ENCODE measurements at regions not wholly inside any gene's neighbourhood (a gene's known extent, or its start where the extent isn't known, plus 50 kb on each side); places are given as distances from the start of the nearest gene placed in this dataset.

DNA sequence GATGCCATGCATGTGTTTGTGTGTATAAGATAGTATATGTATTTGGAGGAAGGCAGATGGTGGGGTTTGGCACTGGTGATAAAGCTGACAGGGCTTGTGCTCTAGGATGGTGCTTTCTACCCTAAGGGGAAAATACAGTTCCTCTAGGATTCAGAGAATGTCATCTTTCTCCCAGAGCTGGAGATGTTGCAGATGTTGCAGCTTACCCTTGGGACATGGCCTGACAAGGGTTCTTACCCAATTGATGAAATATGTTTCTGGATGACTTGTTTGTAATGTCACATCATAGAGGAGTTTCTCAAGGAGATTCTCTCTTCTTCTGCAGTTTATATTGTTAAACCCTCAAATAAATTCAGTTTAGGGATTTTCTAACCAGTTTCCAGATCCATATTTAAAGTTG, 52.5 kb upstream of the PITX2 start:
- H3K9me3 ChIP-seq (ENCODE audit: control insufficient read depth, low read depth, low read length): no peaks in the 10 kb centered on the region
- no peak for FAIRE-seq
- no peak overlapping the region for H2AFZ ChIP-seq (ENCODE audit: control insufficient read depth, low read length)
- H3K27ac ChIP-seq (ENCODE audit: control insufficient read depth, insufficient read depth, low read length): no peak overlapping the region
- no peaks in the 10 kb centered on the region for H3K79me2 ChIP-seq (ENCODE audit: control insufficient read depth, insufficient read depth, low read length)
- no peaks in the 10 kb centered on the region for H3K36me3 ChIP-seq (ENCODE audit: control insufficient read depth in 2 of 2, extremely low read depth in 1 of 2, insufficient read depth in 2 of 2, low read length in 2 of 2)
- no peak overlapping the region for H3K9ac ChIP-seq (ENCODE audit: control insufficient read depth, extremely low read depth, insufficient read depth, low read length)
- no peak for DNase-seq (ENCODE audit: low read depth, low spot score)
- H3K4me3 ChIP-seq (ENCODE audit: control insufficient read depth in 2 of 3, extremely low read depth in 1 of 3, insufficient read depth in 2 of 3, low read depth in 1 of 3, low read length in 3 of 3): no peak overlapping the region
- no peaks in the 10 kb centered on the region for H4K20me1 ChIP-seq (ENCODE audit: control insufficient read depth, extremely low read depth, insufficient read depth, low read length)
- no peaks in the 10 kb centered on the region for H3K4me1 ChIP-seq (ENCODE audit: control insufficient read depth, extremely low read depth, insufficient read depth, low read length)
- H3K4me2 ChIP-seq (ENCODE audit: control insufficient read depth, extremely low read depth, insufficient read depth, low read depth, low read length): no peak overlapping the region
- dilution Hi-C loops (cut with MboI; ENCODE audit: extremely low pct_ligation_motif_present, low sequenced_read_pairs): no loop called here
- no peaks in the 10 kb centered on the region for H3K9me1 ChIP-seq (ENCODE audit: control insufficient read depth, extremely low read depth, insufficient read depth, low read length)
- no peaks in the 10 kb centered on the region for H3K27me3 ChIP-seq (ENCODE audit: control insufficient read depth, extremely low read depth, insufficient read depth, low read length)
- TF ChIP-seq EZH2 (IDR thresholded peaks at IDR 0.05; ENCODE audit: low read length): no peak
- TF ChIP-seq, protein P1, sequence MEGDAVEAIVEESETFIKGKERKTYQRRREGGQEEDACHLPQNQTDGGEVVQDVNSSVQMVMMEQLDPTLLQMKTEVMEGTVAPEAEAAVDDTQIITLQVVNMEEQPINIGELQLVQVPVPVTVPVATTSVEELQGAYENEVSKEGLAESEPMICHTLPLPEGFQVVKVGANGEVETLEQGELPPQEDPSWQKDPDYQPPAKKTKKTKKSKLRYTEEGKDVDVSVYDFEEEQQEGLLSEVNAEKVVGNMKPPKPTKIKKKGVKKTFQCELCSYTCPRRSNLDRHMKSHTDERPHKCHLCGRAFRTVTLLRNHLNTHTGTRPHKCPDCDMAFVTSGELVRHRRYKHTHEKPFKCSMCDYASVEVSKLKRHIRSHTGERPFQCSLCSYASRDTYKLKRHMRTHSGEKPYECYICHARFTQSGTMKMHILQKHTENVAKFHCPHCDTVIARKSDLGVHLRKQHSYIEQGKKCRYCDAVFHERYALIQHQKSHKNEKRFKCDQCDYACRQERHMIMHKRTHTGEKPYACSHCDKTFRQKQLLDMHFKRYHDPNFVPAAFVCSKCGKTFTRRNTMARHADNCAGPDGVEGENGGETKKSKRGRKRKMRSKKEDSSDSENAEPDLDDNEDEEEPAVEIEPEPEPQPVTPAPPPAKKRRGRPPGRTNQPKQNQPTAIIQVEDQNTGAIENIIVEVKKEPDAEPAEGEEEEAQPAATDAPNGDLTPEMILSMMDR (optimal IDR thresholded peaks at IDR 0.05 in 1 of 3, IDR thresholded peaks at IDR 0.05 in 1 of 3, conservative IDR thresholded peaks at IDR 0.05 in 1 of 3; ENCODE audit: extremely low read depth in 1 of 3, insufficient read depth in 2 of 3, low read length in 3 of 3): no peak

DNA sequence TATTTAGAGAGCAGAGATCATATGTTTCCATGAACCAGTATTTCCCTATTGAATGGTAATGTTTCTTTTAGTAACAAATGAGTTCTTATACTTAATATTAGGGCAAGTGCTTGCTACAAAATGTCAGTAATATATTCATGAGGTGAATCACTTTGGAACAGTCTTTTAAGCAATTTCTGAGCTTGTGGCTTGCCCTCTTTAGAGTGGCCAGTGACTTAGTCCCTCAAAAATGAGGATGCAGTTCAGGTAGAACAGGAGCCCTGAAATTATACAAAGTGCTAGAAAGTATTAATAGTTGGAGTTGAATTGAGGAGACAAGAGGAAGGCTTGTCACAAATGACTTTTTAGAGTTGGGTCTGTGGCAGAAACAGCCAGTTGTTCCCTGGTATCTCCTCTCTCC, 53.4 kb upstream of the PITX2 start:
- TF ChIP-seq EZH2 (IDR thresholded peaks at IDR 0.05; ENCODE audit: low read length): no peak
- TF ChIP-seq, protein P1 (optimal IDR thresholded peaks at IDR 0.05 in 1 of 3, IDR thresholded peaks at IDR 0.05 in 1 of 3, conservative IDR thresholded peaks at IDR 0.05 in 1 of 3; ENCODE audit: extremely low read depth in 1 of 3, insufficient read depth in 2 of 3, low read length in 3 of 3): no peak
- no peak overlapping the region for H3K9ac ChIP-seq (ENCODE audit: control insufficient read depth, extremely low read depth, insufficient read depth, low read length)
- H3K27ac ChIP-seq (ENCODE audit: control insufficient read depth, insufficient read depth, low read length): no peak overlapping the region
- no peaks in the 10 kb centered on the region for H3K9me3 ChIP-seq (ENCODE audit: control insufficient read depth, low read depth, low read length)
- no peak overlapping the region for H3K4me2 ChIP-seq (ENCODE audit: control insufficient read depth, extremely low read depth, insufficient read depth, low read depth, low read length)
- H3K27me3 ChIP-seq (ENCODE audit: control insufficient read depth, extremely low read depth, insufficient read depth, low read length): no peaks in the 10 kb centered on the region
- no peak overlapping the region for H3K4me3 ChIP-seq (ENCODE audit: control insufficient read depth in 2 of 3, extremely low read depth in 1 of 3, insufficient read depth in 2 of 3, low read depth in 1 of 3, low read length in 3 of 3)
- DNase-seq (ENCODE audit: low read depth, low spot score): no peak
- H3K79me2 ChIP-seq (ENCODE audit: control insufficient read depth, insufficient read depth, low read length): no peaks in the 10 kb centered on the region
- H3K36me3 ChIP-seq (ENCODE audit: control insufficient read depth in 2 of 2, extremely low read depth in 1 of 2, insufficient read depth in 2 of 2, low read length in 2 of 2): no peaks in the 10 kb centered on the region
- no peaks in the 10 kb centered on the region for H3K9me1 ChIP-seq (ENCODE audit: control insufficient read depth, extremely low read depth, insufficient read depth, low read length)
- dilution Hi-C loops (cut with MboI; ENCODE audit: extremely low pct_ligation_motif_present, low sequenced_read_pairs): no loop called here
- H3K4me1 ChIP-seq (ENCODE audit: control insufficient read depth, extremely low read depth, insufficient read depth, low read length): no peaks in the 10 kb centered on the region
- H2AFZ ChIP-seq (ENCODE audit: control insufficient read depth, low read length): no peak overlapping the region
- FAIRE-seq: no peak
- H4K20me1 ChIP-seq (ENCODE audit: control insufficient read depth, extremely low read depth, insufficient read depth, low read length): no peaks in the 10 kb centered on the region

Data from keratinocyte (primary cell).